ENCODE measurements at regions not wholly inside any gene's neighbourhood (a gene's known extent, or its start where the extent isn't known, plus 50 kb on each side); places are given as distances from the start of the nearest gene placed in this dataset.

GRCh38 chr18:65239787-65240186, 511.0 kb upstream of the CDH7 start:
- no peaks in the 10 kb centered on the region for H3K79me2 ChIP-seq (ENCODE audit: insufficient read depth, low read length)
- intact Hi-C loops (cut with micrococcal nuclease; ENCODE audit: unreplicated experiment) = no loop called here
- no peaks in the 10 kb centered on the region; the same call in 1 of the 2 replicates for H3K9me3 ChIP-seq (ENCODE audit: low read length)
- no peak overlapping the region for H2AFZ ChIP-seq (ENCODE audit: low read length)
- no peaks in the 10 kb centered on the region for H3K36me3 ChIP-seq (replicated peaks in 1 of 2; ENCODE audit: control insufficient read depth in 1 of 2, insufficient read depth in 2 of 2, low read length in 2 of 2)
- H4K20me1 ChIP-seq (ENCODE audit: insufficient read depth, low read length) = no peaks in the 10 kb centered on the region
- H3K4me3 ChIP-seq (replicated peaks in 1 of 3; ENCODE audit: insufficient read depth in 1 of 3, low read depth in 2 of 3, low read length in 3 of 3) = no peak overlapping the region
- no peak for FAIRE-seq
- H3K4me1 ChIP-seq (ENCODE audit: insufficient read depth, low read length) = no peaks in the 10 kb centered on the region
- DNase-seq (ENCODE audit: low spot score) = no peak
- ChIA-PET CTCF (ENCODE audit: low intra/inter-chr PET ratio, low total read pairs) (no interaction called here), POLR2A (no interaction called here)
- WGBS (ENCODE audit: low lambda C conversion rate) = 0% methylated on average over 1 of the region's 1 CpG
- H3K27ac ChIP-seq (ENCODE audit: extremely low read length, insufficient read depth, low read length) = no peak overlapping the region
- no TSS peak for BruUV-seq (replicated peaks)
- ATAC-seq = no peak
- no peak for TF ChIP-seq NFE2 (CRISPR knock-in tag; IDR thresholded peaks at IDR 0.05)
- no peak for TF ChIP-seq NR2C2 (CRISPR knock-in tag; IDR thresholded peaks at IDR 0.05; ENCODE audit: borderline replicate concordance)
- TF ChIP-seq ZNF382 (CRISPR knock-in tag; IDR thresholded peaks at IDR 0.05; ENCODE audit: borderline replicate concordance) = no peak
- no peak for TF ChIP-seq ZSCAN5A (CRISPR knock-in tag; IDR thresholded peaks at IDR 0.05; ENCODE audit: borderline replicate concordance)
- TF ChIP-seq ZNF33B (CRISPR knock-in tag; IDR thresholded peaks at IDR 0.05) = no peak
- TF ChIP-seq ZFP36L2 (CRISPR knock-in tag; IDR thresholded peaks at IDR 0.05) = no peak
- TF ChIP-seq ZNF841 (CRISPR knock-in tag; IDR thresholded peaks at IDR 0.05; ENCODE audit: borderline replicate concordance) = no peak
- TF ChIP-seq TAF15 (IDR thresholded peaks at IDR 0.05; ENCODE audit: low read depth, low read length, poor library complexity, severe bottlenecking) = no peak
- no peak for TF ChIP-seq STAG1 (CRISPR knock-in tag; IDR thresholded peaks at IDR 0.05)
- TF ChIP-seq ZNF784 (CRISPR knock-in tag; IDR thresholded peaks at IDR 0.05; ENCODE audit: borderline replicate concordance) = no peak
- no peak for TF ChIP-seq SRSF1 (optimal IDR thresholded peaks at IDR 0.05; ENCODE audit: low read depth, low read length)
- TF ChIP-seq GLMP (CRISPR knock-in tag; IDR thresholded peaks at IDR 0.05; ENCODE audit: borderline replicate concordance) = no peak
- no peak overlapping the region for H3K9ac ChIP-seq (ENCODE audit: insufficient read depth, low read depth, low read length)
- H3K27me3 ChIP-seq (ENCODE audit: control insufficient read depth in 1 of 2, insufficient read depth in 2 of 2, low read length in 2 of 2) = no peaks in the 10 kb centered on the region
- H3K4me2 ChIP-seq (ENCODE audit: low read depth, low read length) = no peak overlapping the region
- in situ Hi-C loops (cut with HindIII; ENCODE audit: extremely low pct_ligation_motif_present, low pct_unique_long_range_greater_than_20kb) = no loop called here
